HepG2 (cell line): ENCODE measurements at regions not wholly inside any gene's neighbourhood (a gene's known extent, or its start where the extent isn't known, plus 50 kb on each side); places are given as distances from the start of the nearest gene placed in this dataset.

Experiments used
- AHR ChIP-seq: IDR thresholded peaks from 2 replicates; pipeline ENCODE4 v1.6.1; 2018; ENCODE audit warnings: missing genetic modification reagents, missing compliant biosample characterization
- CEBPB ChIP-seq: IDR thresholded peaks from 2 replicates; pipeline ENCODE4 v1.6.1; 2011; ENCODE audit warnings: low read depth, low read length, improper control_type of control experiment, borderline replicate concordance
- FOXM1 ChIP-seq: sonication (generic); formaldehyde crosslinking; IDR thresholded peaks from 2 replicates; pipeline ENCODE4 v1.5.0; 2020; ENCODE audit warnings: missing genetic modification reagents
- HDAC6 ChIP-seq: fragments of 200-600 bp; sonication (generic); IDR thresholded peaks from 2 replicates; pipeline ENCODE4 v1.7.0; 2017; ENCODE audit warnings: mild to moderate bottlenecking, antibody characterized with exemption, low read length, low read depth
- NPAS2 ChIP-seq: sonication (generic); formaldehyde crosslinking; IDR thresholded peaks from 2 replicates; pipeline ENCODE4 v1.8.0; 2022; ENCODE audit warnings: mild to moderate bottlenecking, missing genetic modification reagents, borderline replicate concordance
- POLR2A ChIP-seq, 2 experiments: IDR thresholded peaks; 2 replicates each; pipeline ENCODE4 v1.6.1; 2011; ENCODE audit warnings: low read depth in 2 of 2, low read length in 2 of 2, mild to moderate bottlenecking in 1 of 2, moderate library complexity in 1 of 2; ENCODE audit not compliant: insufficient read depth in 1 of 2
- RAD21 ChIP-seq: fragments of 450-650 bp; formaldehyde crosslinking; IDR thresholded peaks from 2 replicates; pipeline ENCODE4 v1.5.0; 2020; ENCODE audit warnings: mild to moderate bottlenecking
- ZBTB20 ChIP-seq: sonication (generic); formaldehyde crosslinking; IDR thresholded peaks from 2 replicates; pipeline ENCODE4 v1.8.1; 2023; ENCODE audit warnings: missing genetic modification reagents, low read depth, mild to moderate bottlenecking, borderline replicate concordance
- ZFP36 ChIP-seq: fragments of 150-350 bp; IDR thresholded peaks from 2 replicates; pipeline ENCODE4 v1.6.1; 2018; ENCODE audit warnings: borderline replicate concordance, low read length, low read depth; ENCODE audit not compliant: partially characterized antibody
- ZNF274 ChIP-seq: sonication (generic); formaldehyde crosslinking; IDR thresholded peaks from 2 replicates; pipeline ENCODE4 v1.5.1; 2020; ENCODE audit warnings: mild to moderate bottlenecking, missing genetic modification reagents
- ZNF792 ChIP-seq: IDR thresholded peaks from 2 replicates; pipeline ENCODE4 v1.6.1; 2016

DNA sequence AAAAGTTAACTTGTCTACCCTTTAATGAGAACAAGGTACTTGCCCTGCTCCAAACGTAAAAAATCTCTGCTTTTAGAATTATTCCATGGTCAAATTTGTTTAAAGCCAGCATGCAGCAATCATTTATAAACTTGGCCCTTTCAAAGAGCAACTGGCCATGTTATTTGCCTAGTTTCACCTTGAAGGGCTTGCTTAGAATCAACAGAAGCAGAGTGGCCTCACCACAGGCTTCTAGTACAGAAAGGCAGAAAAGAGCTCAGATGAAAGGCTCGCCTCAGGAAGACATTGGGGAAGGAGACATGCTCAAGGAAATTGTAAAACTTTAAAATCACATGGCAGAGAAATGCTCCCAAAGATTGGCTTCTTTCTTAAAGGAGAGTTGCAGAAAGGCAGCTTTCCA is 53.8 kb upstream of the USP26 start:
- TF ChIP-seq POLR2A (IDR thresholded peaks at IDR 0.05; ENCODE audit: insufficient read depth in 1 of 2, low read depth in 2 of 2, low read length in 2 of 2) (no peak), AHR (CRISPR knock-in tag) (no peak), RAD21 (CRISPR knock-in tag) (no peak), ZBTB20 (CRISPR knock-in tag) (no peak), ZNF274 (no peak), FOXM1 (CRISPR knock-in tag) (no peak), ZFP36 (no peak), HDAC6 (no peak), NPAS2 (CRISPR knock-in tag) (no peak), CEBPB (no peak), ZNF792 (no peak)
